GM23338 (cell line): ENCODE measurements at regions not wholly inside any gene's neighbourhood (a gene's known extent, or its start where the extent isn't known, plus 50 kb on each side); places are given as distances from the start of the nearest gene placed in this dataset.

Experiments used
- ATAC-seq: fragments of 200-7000 bp; cut with Tn5 transposase; 3 replicates; pipeline ENCODE4 v1.9.1; 2020
- DNase-seq: peaks from one replicate; pipeline ENCODE4 v3.0.0-alpha.2; 2015; ENCODE audit warnings: low spot score
- H2AFZ ChIP-seq: fragments of 200-600 bp; sonication (generic); 2 replicates; pipeline ENCODE4 v1.8.0; 2016; ENCODE audit warnings: antibody characterized with exemption, mild to moderate bottlenecking, moderate library complexity
- H3F3A ChIP-seq: fragments of 200-600 bp; sonication (generic); replicated peaks from 2 replicates; pipeline ENCODE4 v1.8.0; 2017; ENCODE audit warnings: antibody characterized with exemption, mixed run types, low read depth
- H3K27ac ChIP-seq: fragments of 200-600 bp; sonication (generic); 2 replicates; pipeline ENCODE4 v1.6.1; 2016; ENCODE audit warnings: low read depth
- H3K27me3 ChIP-seq: fragments of 200-600 bp; sonication (generic); 2 replicates; pipeline ENCODE4 v1.8.0; 2016; ENCODE audit warnings: mild to moderate bottlenecking, mixed run types, moderate library complexity; ENCODE audit not compliant: insufficient read depth
- H3K36me3 ChIP-seq: fragments of 200-600 bp; sonication (generic); 2 replicates; pipeline ENCODE4 v1.8.0; 2016; ENCODE audit warnings: mild to moderate bottlenecking; ENCODE audit not compliant: insufficient read depth
- H3K4me1 ChIP-seq: fragments of 200-600 bp; sonication (generic); 2 replicates; pipeline ENCODE4 v1.8.0; 2016; ENCODE audit warnings: mild to moderate bottlenecking, moderate library complexity; ENCODE audit not compliant: insufficient read depth
- H3K4me2 ChIP-seq: fragments of 200-600 bp; sonication (generic); 2 replicates; pipeline ENCODE4 v1.7.1; 2017; ENCODE audit warnings: mixed run types
- H3K4me3 ChIP-seq: fragments of 200-600 bp; sonication (generic); 2 replicates; pipeline ENCODE4 v1.6.1; 2016; ENCODE audit warnings: mixed run types
- H3K79me2 ChIP-seq: fragments of 200-600 bp; sonication (generic); replicated peaks from 2 replicates; pipeline ENCODE4 v1.8.0; 2017; ENCODE audit warnings: mild to moderate bottlenecking; ENCODE audit not compliant: insufficient read depth
- H3K9me2 ChIP-seq: fragments of 200-600 bp; sonication (generic); 2 replicates; pipeline ENCODE4 v1.8.0; 2017; ENCODE audit not compliant: insufficient read depth
- H4K20me1 ChIP-seq: fragments of 200-600 bp; sonication (generic); replicated peaks from 2 replicates; pipeline ENCODE4 v1.8.0; 2017; ENCODE audit warnings: mild to moderate bottlenecking; ENCODE audit not compliant: insufficient read depth
- H3K27ac Mint-ChIP-seq: 2 replicates; pipeline ENCODE4 v1.8.0; 2020; ENCODE audit warnings: inconsistent platforms, mild to moderate bottlenecking, moderate library complexity, mixed read lengths
- H3K27me3 Mint-ChIP-seq: 3 replicates; pipeline ENCODE4 v1.8.0; 2022; ENCODE audit warnings: low read depth, mild to moderate bottlenecking, moderate library complexity, mixed read lengths, inconsistent platforms; ENCODE audit not compliant: insufficient read depth, poor library complexity
- H3K36me3 Mint-ChIP-seq: 3 replicates; pipeline ENCODE4 v1.8.0; 2021; ENCODE audit warnings: low read depth, mild to moderate bottlenecking, inconsistent platforms, moderate library complexity, mixed read lengths
- H3K4me1 Mint-ChIP-seq: 3 replicates; pipeline ENCODE4 v1.8.0; 2020; ENCODE audit warnings: mild to moderate bottlenecking, inconsistent platforms, mixed read lengths
- H3K4me3 Mint-ChIP-seq: 3 replicates; pipeline ENCODE4 v1.8.0; 2021; ENCODE audit warnings: moderate library complexity, mild to moderate bottlenecking, inconsistent platforms, mixed read lengths
- H3K9me3 Mint-ChIP-seq: 3 replicates; pipeline ENCODE4 v1.8.0; 2020; ENCODE audit warnings: moderate library complexity, mild to moderate bottlenecking, inconsistent platforms, mixed read lengths
- CREB1 ChIP-seq: fragments of 250-450 bp; sonication (Bioruptor Pico); IDR thresholded peaks from 2 replicates; pipeline ENCODE4 v1.5.0; 2020; ENCODE audit warnings: low read depth, mild to moderate bottlenecking, moderate library complexity
- CTCF ChIP-seq, 2 experiments: fragments of 200-600 bp in 1 of 2; sonication (generic) in 1 of 2; conservative IDR thresholded peaks; 2 replicates each; pipeline versions ENCODE4 v1.5.1 to v1.6.1; 2016 to 2017; ENCODE audit warnings: antibody characterized with exemption in 2 of 2, low read depth in 2 of 2, mild to moderate bottlenecking in 2 of 2, moderate library complexity in 1 of 2
- EZH2 ChIP-seq: fragments of 200-600 bp; sonication (generic); IDR thresholded peaks from one replicate; pipeline ENCODE4 v1.8.0; 2017; ENCODE audit warnings: antibody characterized with exemption, mild to moderate bottlenecking, low read depth; ENCODE audit not compliant: unreplicated experiment
- EZH2phosphoT487 ChIP-seq: fragments of 200-600 bp; sonication (generic); IDR thresholded peaks from one replicate; pipeline ENCODE4 v1.8.1; 2018; ENCODE audit warnings: antibody characterized with exemption; ENCODE audit not compliant: unreplicated experiment
- JUNB ChIP-seq: IDR thresholded peaks from one replicate; pipeline ENCODE4 v1.6.1; 2016; ENCODE audit warnings: antibody characterized with exemption; ENCODE audit not compliant: unreplicated experiment
- NANOG ChIP-seq: IDR thresholded peaks from 2 replicates; pipeline ENCODE4 v1.6.1; 2016; ENCODE audit warnings: antibody characterized with exemption, borderline replicate concordance
- POLR2AphosphoS5 ChIP-seq: IDR thresholded peaks from 2 replicates; pipeline ENCODE4 v1.6.1; 2016; ENCODE audit warnings: antibody characterized with exemption, low read depth
- REST ChIP-seq: IDR thresholded peaks from one replicate; pipeline ENCODE4 v1.6.1; 2018; ENCODE audit warnings: antibody characterized with exemption; ENCODE audit not compliant: unreplicated experiment
- STAT1 ChIP-seq: IDR thresholded peaks from one replicate; pipeline ENCODE4 v1.6.1; 2016; ENCODE audit warnings: antibody characterized with exemption; ENCODE audit not compliant: unreplicated experiment
- ZNF114 ChIP-seq: fragments of 250-450 bp; sonication (Bioruptor Pico); IDR thresholded peaks from 2 replicates; pipeline ENCODE4 v1.5.0; 2020; ENCODE audit warnings: mild to moderate bottlenecking, moderate library complexity
- ZNF331 ChIP-seq: fragments of 250-450 bp; sonication (Bioruptor Pico); IDR thresholded peaks from 2 replicates; pipeline ENCODE4 v1.5.0; 2020; ENCODE audit warnings: low read depth, mild to moderate bottlenecking, moderate library complexity
- ZNF462 ChIP-seq: fragments of 250-450 bp; sonication (Bioruptor Pico); IDR thresholded peaks from 2 replicates; pipeline ENCODE4 v1.5.0; 2020; ENCODE audit warnings: mild to moderate bottlenecking, moderate library complexity
- TF ChIP-seq, protein P1 (sequence below): IDR thresholded peaks from 2 replicates; pipeline ENCODE4 v1.6.1; 2016; ENCODE audit warnings: antibody characterized with exemption

- TF ChIP-seq STAT1 (no peak), EZH2phosphoT487 (no peak), NANOG (no peak), ZNF331 (CRISPR knock-in tag) (no peak), CREB1 (CRISPR knock-in tag) (no peak)
Observed at GRCh38 chr2:19255481-19255880, 102.9 kb downstream of the OSR1 start (continued).

GRCh38 chr2:19251554-19251953, 106.9 kb downstream of the OSR1 start:
- Histone ChIP-seq H3K27me3 (no peaks in the 10 kb centered on the region), H3K4me3 (no peak overlapping the region), H3F3A (no peaks in the 10 kb centered on the region), H4K20me1 (no peaks in the 10 kb centered on the region), H3K4me2 (no peak overlapping the region), H3K9me2 (peaks cover 3% of the 10 kb centered on the region; the same call in 1 of the 2 replicates), H2AFZ (no peak overlapping the region), H3K4me1 (no peaks in the 10 kb centered on the region), H3K79me2 (no peaks in the 10 kb centered on the region), H3K36me3 (no peaks in the 10 kb centered on the region), H3K27ac (no peak overlapping the region)
- H3K36me3 Mint-ChIP-seq, result no peaks in the 10 kb centered on the region
- no peak overlapping the region for H3K27ac Mint-ChIP-seq
- H3K4me3 Mint-ChIP-seq, result no peak overlapping the region
- peaks cover 12% of the 10 kb centered on the region for H3K4me1 Mint-ChIP-seq
- DNase-seq (no peak), ATAC-seq (no peak)
- H3K9me3 Mint-ChIP-seq, result 0 out of 3 replicates have a peak, but pooled peaks cover 4% of the 10 kb centered on the region
- H3K27me3 Mint-ChIP-seq, result peaks cover under 1% of the 10 kb centered on the region
- TF ChIP-seq EZH2phosphoT487 (no peak), CTCF (conservative IDR thresholded peaks at IDR 0.05; ENCODE audit: low read depth in 2 of 2) (no peak), JUNB (no peak), ZNF331 (CRISPR knock-in tag) (no peak), ZNF462 (CRISPR knock-in tag) (no peak), CREB1 (CRISPR knock-in tag) (no peak), STAT1 (no peak), ZNF114 (CRISPR knock-in tag) (no peak), EZH2 (no peak), REST (no peak), NANOG (no peak), POLR2AphosphoS5 (no peak)
- TF ChIP-seq, protein P1, sequence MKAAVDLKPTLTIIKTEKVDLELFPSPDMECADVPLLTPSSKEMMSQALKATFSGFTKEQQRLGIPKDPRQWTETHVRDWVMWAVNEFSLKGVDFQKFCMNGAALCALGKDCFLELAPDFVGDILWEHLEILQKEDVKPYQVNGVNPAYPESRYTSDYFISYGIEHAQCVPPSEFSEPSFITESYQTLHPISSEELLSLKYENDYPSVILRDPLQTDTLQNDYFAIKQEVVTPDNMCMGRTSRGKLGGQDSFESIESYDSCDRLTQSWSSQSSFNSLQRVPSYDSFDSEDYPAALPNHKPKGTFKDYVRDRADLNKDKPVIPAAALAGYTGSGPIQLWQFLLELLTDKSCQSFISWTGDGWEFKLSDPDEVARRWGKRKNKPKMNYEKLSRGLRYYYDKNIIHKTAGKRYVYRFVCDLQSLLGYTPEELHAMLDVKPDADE, result no peak
